SK-N-SH treated with all-trans-retinoic acid at 6 μM for 48 hours (cell line): ENCODE measurements at regions not wholly inside any gene's neighbourhood (a gene's known extent, or its start where the extent isn't known, plus 50 kb on each side); places are given as distances from the start of the nearest gene placed in this dataset.

Experiments used
- ATAC-seq: fragments of 200-7000 bp; cut with Tn5 transposase; 3 replicates; pipeline ENCODE4 v1.9.1; 2020; ENCODE audit warnings: mild to moderate bottlenecking, moderate library complexity
- ARNTL ChIP-seq: fragments of 450-650 bp; formaldehyde crosslinking; IDR thresholded peaks from 2 replicates; pipeline ENCODE4 v1.5.0; 2020; ENCODE audit warnings: low read depth, mild to moderate bottlenecking, moderate library complexity, borderline replicate concordance
- BACH2 ChIP-seq: fragments of 250-450 bp; sonication (Bioruptor Pico); IDR thresholded peaks from 2 replicates; pipeline ENCODE4 v1.9.0; 2021; ENCODE audit warnings: mild to moderate bottlenecking, borderline replicate concordance
- CSDC2 ChIP-seq: fragments of 250-450 bp; sonication (Bioruptor Pico); IDR thresholded peaks from 2 replicates; pipeline ENCODE4 v1.5.0; 2020; ENCODE audit warnings: mild to moderate bottlenecking, moderate library complexity
- GLIS3 ChIP-seq: fragments of 250-450 bp; sonication (Bioruptor Pico); IDR thresholded peaks from 2 replicates; pipeline ENCODE4 v1.5.0; 2020; ENCODE audit warnings: mild to moderate bottlenecking, moderate library complexity
- ISL1 ChIP-seq: fragments of 250-450 bp; sonication (Bioruptor Pico); IDR thresholded peaks from 2 replicates; pipeline ENCODE4 v2.1.2; 2022; ENCODE audit warnings: mild to moderate bottlenecking, moderate library complexity
- PPARA ChIP-seq: fragments of 250-450 bp; sonication (Bioruptor Pico); IDR thresholded peaks from 2 replicates; pipeline ENCODE4 v1.5.0; 2020; ENCODE audit warnings: mild to moderate bottlenecking, borderline replicate concordance
- RARB ChIP-seq: fragments of 250-450 bp; sonication (Bioruptor Pico); IDR thresholded peaks from 2 replicates; pipeline ENCODE4 v1.8.0; 2021; ENCODE audit warnings: mild to moderate bottlenecking, moderate library complexity
- TCF4 ChIP-seq: fragments of 250-450 bp; sonication (Bioruptor Pico); IDR thresholded peaks from 2 replicates; pipeline ENCODE4 v1.8.0; 2021; ENCODE audit warnings: mild to moderate bottlenecking, moderate library complexity, borderline replicate concordance
- TOX ChIP-seq: fragments of 250-450 bp; sonication (Bioruptor Pico); IDR thresholded peaks from 2 replicates; pipeline ENCODE4 v1.8.0; 2021; ENCODE audit warnings: mild to moderate bottlenecking, moderate library complexity, borderline replicate concordance
- ZC3H10 ChIP-seq: fragments of 250-450 bp; sonication (Bioruptor Pico); IDR thresholded peaks from 2 replicates; pipeline ENCODE4 v1.5.1; 2021; ENCODE audit warnings: mild to moderate bottlenecking, moderate library complexity
- ZFP3 ChIP-seq: fragments of 250-450 bp; sonication (Bioruptor Pico); IDR thresholded peaks from 2 replicates; pipeline ENCODE4 v1.5.0; 2020; ENCODE audit warnings: mild to moderate bottlenecking, moderate library complexity
- ZFP30 ChIP-seq: fragments of 450-650 bp; formaldehyde crosslinking; IDR thresholded peaks from 2 replicates; pipeline ENCODE4 v1.5.0; 2022; ENCODE audit warnings: mild to moderate bottlenecking, moderate library complexity
- ZNF70 ChIP-seq: fragments of 450-650 bp; formaldehyde crosslinking; IDR thresholded peaks from 2 replicates; pipeline ENCODE4 v1.5.0; 2020; ENCODE audit warnings: mild to moderate bottlenecking, moderate library complexity
- TF ChIP-seq, protein P1 (sequence below): fragments of 250-450 bp; sonication (Bioruptor Pico); IDR thresholded peaks from 2 replicates; pipeline ENCODE4 v1.8.0; 2021; ENCODE audit warnings: low read depth, mild to moderate bottlenecking, moderate library complexity, borderline replicate concordance
- TF ChIP-seq, protein P2 (sequence below): fragments of 250-450 bp; sonication (Bioruptor Pico); IDR thresholded peaks from 2 replicates; pipeline ENCODE4 v1.8.0; 2020; ENCODE audit warnings: mild to moderate bottlenecking, moderate library complexity, borderline replicate concordance
- TF ChIP-seq, protein P3 (sequence below): fragments of 250-450 bp; sonication (Bioruptor Pico); IDR thresholded peaks from 2 replicates; pipeline ENCODE4 v1.5.1; 2021; ENCODE audit warnings: mild to moderate bottlenecking, moderate library complexity
- TF ChIP-seq, protein P4 (sequence below): fragments of 250-450 bp; sonication (Bioruptor Pico); IDR thresholded peaks from 2 replicates; pipeline ENCODE4 v1.5.0; 2020; ENCODE audit warnings: mild to moderate bottlenecking, moderate library complexity
- TF ChIP-seq, protein P5 (sequence below): fragments of 250-450 bp; sonication (Bioruptor Pico); IDR thresholded peaks from 2 replicates; pipeline ENCODE4 v1.5.1; 2020; ENCODE audit warnings: low read depth, mild to moderate bottlenecking, moderate library complexity

DNA sequence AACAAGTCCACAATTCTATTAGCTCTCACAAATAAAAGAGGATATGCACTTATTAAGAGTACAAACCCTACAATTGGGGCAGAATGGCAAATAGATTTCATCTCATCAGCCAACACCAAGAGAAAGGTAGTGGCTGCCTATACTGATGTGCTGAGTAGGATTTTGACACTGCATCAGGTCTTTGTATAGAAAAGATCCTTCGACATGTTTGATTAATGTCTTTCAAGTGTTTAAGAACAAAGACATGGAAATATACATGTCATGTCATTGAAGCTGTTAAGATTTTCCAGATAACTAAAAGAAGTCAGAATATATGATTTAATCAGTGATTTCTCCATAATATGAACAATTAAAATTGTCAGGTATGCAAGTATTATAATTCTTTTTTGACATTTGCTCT, 238.7 kb upstream of the GRAMD2B start:
- TF ChIP-seq, protein P1, sequence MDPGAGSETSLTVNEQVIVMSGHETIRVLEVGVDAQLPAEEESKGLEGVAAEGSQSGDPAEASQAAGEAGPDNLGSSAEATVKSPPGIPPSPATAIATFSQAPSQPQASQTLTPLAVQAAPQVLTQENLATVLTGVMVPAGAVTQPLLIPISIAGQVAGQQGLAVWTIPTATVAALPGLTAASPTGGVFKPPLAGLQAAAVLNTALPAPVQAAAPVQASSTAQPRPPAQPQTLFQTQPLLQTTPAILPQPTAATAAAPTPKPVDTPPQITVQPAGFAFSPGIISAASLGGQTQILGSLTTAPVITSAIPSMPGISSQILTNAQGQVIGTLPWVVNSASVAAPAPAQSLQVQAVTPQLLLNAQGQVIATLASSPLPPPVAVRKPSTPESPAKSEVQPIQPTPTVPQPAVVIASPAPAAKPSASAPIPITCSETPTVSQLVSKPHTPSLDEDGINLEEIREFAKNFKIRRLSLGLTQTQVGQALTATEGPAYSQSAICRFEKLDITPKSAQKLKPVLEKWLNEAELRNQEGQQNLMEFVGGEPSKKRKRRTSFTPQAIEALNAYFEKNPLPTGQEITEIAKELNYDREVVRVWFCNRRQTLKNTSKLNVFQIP: no peak
- TF ChIP-seq, protein P2, sequence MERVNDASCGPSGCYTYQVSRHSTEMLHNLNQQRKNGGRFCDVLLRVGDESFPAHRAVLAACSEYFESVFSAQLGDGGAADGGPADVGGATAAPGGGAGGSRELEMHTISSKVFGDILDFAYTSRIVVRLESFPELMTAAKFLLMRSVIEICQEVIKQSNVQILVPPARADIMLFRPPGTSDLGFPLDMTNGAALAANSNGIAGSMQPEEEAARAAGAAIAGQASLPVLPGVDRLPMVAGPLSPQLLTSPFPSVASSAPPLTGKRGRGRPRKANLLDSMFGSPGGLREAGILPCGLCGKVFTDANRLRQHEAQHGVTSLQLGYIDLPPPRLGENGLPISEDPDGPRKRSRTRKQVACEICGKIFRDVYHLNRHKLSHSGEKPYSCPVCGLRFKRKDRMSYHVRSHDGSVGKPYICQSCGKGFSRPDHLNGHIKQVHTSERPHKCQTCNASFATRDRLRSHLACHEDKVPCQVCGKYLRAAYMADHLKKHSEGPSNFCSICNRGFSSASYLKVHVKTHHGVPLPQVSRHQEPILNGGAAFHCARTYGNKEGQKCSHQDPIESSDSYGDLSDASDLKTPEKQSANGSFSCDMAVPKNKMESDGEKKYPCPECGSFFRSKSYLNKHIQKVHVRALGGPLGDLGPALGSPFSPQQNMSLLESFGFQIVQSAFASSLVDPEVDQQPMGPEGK (CRISPR knock-in tag): no peak
- ATAC-seq: no peak

DNA sequence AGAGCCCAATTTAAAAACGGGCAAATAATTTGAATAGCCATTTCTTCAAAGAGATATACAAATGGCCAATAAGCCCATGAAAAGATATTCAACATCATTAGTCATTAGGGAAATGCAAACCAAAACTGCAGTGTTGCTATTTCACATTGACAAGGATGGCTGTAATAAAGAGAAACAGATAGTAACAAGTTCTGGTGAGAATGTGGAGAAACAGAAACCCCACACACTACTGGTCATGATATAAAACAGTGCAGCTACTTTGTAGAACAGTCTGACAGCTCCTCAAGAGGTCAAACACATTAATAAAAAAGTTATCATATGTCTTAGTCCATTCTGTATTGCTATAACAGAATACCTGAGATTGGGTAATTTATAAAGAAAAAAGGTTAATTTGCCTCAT, 237.0 kb upstream of the GRAMD2B start:
- no peak for ATAC-seq

DNA sequence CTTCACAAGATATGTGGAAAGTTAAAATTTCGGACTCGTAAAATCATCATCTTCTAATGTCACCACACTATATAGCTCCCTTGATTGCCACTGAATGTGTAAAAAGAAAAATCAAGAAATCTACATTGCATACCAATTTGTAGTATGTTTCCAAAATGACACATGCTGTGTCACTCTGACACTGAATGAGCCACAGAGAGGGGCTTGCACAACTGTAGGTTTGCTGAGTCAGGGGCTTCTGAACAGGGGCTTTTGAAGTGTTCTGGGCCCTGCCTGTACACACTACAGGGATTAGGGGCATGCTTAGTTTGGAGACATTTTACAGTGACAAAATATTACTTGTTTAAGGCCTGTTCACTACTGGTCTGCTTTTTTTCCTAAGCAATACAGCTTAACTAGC, 234.4 kb upstream of the GRAMD2B start:
- TF ChIP-seq ISL1 (CRISPR knock-in tag) (no peak), GLIS3 (CRISPR knock-in tag) (no peak), BACH2 (CRISPR knock-in tag) (no peak), ZFP3 (CRISPR knock-in tag) (no peak)
- no peak for ATAC-seq

More for the DNA sequence above, 237.0 kb upstream of the GRAMD2B start:
- TF ChIP-seq ZFP3 (CRISPR knock-in tag) (no peak), ARNTL (CRISPR knock-in tag) (no peak), ZC3H10 (CRISPR knock-in tag) (no peak), CSDC2 (CRISPR knock-in tag) (no peak), PPARA (CRISPR knock-in tag) (no peak), RARB (CRISPR knock-in tag) (no peak)
- TF ChIP-seq, protein P3, sequence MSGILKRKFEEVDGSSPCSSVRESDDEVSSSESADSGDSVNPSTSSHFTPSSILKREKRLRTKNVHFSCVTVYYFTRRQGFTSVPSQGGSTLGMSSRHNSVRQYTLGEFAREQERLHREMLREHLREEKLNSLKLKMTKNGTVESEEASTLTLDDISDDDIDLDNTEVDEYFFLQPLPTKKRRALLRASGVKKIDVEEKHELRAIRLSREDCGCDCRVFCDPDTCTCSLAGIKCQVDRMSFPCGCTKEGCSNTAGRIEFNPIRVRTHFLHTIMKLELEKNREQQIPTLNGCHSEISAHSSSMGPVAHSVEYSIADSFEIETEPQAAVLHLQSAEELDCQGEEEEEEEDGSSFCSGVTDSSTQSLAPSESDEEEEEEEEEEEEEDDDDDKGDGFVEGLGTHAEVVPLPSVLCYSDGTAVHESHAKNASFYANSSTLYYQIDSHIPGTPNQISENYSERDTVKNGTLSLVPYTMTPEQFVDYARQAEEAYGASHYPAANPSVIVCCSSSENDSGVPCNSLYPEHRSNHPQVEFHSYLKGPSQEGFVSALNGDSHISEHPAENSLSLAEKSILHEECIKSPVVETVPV (CRISPR knock-in tag): no peak
- TF ChIP-seq, protein P4, sequence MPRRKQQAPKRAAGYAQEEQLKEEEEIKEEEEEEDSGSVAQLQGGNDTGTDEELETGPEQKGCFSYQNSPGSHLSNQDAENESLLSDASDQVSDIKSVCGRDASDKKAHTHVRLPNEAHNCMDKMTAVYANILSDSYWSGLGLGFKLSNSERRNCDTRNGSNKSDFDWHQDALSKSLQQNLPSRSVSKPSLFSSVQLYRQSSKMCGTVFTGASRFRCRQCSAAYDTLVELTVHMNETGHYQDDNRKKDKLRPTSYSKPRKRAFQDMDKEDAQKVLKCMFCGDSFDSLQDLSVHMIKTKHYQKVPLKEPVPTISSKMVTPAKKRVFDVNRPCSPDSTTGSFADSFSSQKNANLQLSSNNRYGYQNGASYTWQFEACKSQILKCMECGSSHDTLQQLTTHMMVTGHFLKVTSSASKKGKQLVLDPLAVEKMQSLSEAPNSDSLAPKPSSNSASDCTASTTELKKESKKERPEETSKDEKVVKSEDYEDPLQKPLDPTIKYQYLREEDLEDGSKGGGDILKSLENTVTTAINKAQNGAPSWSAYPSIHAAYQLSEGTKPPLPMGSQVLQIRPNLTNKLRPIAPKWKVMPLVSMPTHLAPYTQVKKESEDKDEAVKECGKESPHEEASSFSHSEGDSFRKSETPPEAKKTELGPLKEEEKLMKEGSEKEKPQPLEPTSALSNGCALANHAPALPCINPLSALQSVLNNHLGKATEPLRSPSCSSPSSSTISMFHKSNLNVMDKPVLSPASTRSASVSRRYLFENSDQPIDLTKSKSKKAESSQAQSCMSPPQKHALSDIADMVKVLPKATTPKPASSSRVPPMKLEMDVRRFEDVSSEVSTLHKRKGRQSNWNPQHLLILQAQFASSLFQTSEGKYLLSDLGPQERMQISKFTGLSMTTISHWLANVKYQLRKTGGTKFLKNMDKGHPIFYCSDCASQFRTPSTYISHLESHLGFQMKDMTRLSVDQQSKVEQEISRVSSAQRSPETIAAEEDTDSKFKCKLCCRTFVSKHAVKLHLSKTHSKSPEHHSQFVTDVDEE: no peak
- TF ChIP-seq, protein P5, sequence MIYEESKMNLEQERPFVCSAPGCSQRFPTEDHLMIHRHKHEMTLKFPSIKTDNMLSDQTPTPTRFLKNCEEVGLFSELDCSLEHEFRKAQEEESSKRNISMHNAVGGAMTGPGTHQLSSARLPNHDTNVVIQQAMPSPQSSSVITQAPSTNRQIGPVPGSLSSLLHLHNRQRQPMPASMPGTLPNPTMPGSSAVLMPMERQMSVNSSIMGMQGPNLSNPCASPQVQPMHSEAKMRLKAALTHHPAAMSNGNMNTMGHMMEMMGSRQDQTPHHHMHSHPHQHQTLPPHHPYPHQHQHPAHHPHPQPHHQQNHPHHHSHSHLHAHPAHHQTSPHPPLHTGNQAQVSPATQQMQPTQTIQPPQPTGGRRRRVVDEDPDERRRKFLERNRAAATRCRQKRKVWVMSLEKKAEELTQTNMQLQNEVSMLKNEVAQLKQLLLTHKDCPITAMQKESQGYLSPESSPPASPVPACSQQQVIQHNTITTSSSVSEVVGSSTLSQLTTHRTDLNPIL (CRISPR knock-in tag): no peak

DNA sequence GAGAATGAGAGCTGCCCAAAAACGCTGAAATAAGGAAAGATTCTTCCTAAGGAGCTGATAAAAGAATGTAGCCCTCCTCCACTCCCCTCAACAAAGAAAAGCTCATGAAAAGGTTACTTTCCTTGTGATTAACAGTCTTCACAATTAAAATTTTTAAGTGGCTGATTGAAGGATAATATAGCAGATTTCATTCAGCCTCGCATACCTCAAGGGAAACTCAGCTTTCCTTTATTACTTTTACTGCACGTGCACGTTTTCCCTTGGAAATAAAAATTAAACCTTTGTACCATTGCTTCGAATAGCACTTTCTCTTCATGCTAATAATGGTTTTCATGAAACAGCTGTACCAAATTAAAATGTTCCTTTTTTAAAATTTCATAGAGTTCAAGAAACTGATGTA, 234.0 kb upstream of the GRAMD2B start:
- TF ChIP-seq ZNF70 (CRISPR knock-in tag) (no peak), CSDC2 (CRISPR knock-in tag) (no peak), ZFP30 (no peak), GLIS3 (CRISPR knock-in tag) (no peak), TCF4 (CRISPR knock-in tag) (no peak), ZC3H10 (CRISPR knock-in tag) (no peak), ZFP3 (CRISPR knock-in tag) (no peak), ARNTL (CRISPR knock-in tag) (no peak), TOX (CRISPR knock-in tag) (no peak)
- TF ChIP-seq, protein P3 (CRISPR knock-in tag): no peak
- TF ChIP-seq, protein P5 (CRISPR knock-in tag): no peak
- ATAC-seq: no peak
